ENCODE measurements at regions not wholly inside any gene's neighbourhood (a gene's known extent, or its start where the extent isn't known, plus 50 kb on each side); places are given as distances from the start of the nearest gene placed in this dataset.

DNA sequence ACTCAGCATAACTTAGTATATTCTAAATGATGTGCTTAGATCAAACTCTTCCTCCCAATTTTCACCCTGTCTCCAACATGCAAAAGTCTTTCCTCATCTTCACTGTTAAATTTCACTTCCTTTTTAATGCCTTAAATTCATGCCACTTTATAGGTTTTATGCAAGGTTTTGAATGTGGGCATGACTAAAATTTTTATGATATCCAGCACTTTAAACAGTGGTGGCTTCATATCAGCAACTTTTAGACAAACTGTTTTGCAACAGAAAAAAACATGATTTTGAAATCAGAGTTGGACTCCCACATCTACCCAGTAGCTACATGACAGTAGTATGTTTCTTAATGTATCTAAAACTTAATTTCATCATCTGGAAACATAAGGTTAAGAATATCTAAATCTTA, 84.7 kb upstream of the ZP4 start:
- no peak overlapping the region for H3K4me3 ChIP-seq
- no peaks in the 10 kb centered on the region for H3K36me3 ChIP-seq (replicated peaks in 1 of 2)
- TF ChIP-seq POLR2A (IDR thresholded peaks at IDR 0.05), result no peak
- TF ChIP-seq, protein P1, sequence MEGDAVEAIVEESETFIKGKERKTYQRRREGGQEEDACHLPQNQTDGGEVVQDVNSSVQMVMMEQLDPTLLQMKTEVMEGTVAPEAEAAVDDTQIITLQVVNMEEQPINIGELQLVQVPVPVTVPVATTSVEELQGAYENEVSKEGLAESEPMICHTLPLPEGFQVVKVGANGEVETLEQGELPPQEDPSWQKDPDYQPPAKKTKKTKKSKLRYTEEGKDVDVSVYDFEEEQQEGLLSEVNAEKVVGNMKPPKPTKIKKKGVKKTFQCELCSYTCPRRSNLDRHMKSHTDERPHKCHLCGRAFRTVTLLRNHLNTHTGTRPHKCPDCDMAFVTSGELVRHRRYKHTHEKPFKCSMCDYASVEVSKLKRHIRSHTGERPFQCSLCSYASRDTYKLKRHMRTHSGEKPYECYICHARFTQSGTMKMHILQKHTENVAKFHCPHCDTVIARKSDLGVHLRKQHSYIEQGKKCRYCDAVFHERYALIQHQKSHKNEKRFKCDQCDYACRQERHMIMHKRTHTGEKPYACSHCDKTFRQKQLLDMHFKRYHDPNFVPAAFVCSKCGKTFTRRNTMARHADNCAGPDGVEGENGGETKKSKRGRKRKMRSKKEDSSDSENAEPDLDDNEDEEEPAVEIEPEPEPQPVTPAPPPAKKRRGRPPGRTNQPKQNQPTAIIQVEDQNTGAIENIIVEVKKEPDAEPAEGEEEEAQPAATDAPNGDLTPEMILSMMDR (IDR thresholded peaks at IDR 0.05), result no peak
- no peaks in the 10 kb centered on the region for H3K27me3 ChIP-seq
- intact Hi-C loops (cut with DNase I), result no loop called here
- no peaks in the 10 kb centered on the region for H3K9me3 ChIP-seq (replicated peaks in 1 of 3)
- no peaks in the 10 kb centered on the region for H3K4me1 ChIP-seq (replicated peaks in 1 of 2)
- no peak for DNase-seq
- no peak overlapping the region for H3K27ac ChIP-seq

DNA sequence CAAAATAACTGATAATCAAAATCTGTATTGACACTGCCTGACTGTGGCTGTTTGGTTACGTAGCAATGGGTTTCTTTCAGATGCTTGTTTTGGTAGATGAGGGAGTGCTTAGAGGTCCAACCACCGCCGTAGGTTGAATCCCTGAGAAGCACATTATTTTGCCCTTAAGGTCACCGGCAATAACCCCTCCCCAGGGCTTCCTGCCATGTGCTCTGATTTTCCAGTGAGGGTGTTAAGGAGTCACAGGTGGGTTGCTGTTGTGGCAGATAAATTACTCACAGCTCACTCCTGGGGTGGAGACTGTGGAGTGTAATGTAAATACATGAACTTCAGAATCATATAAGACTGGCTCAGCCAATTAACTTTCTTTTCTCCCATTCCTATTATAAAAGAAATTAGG, 81.5 kb upstream of the ZP4 start:
- no peaks in the 10 kb centered on the region for H3K36me3 ChIP-seq (replicated peaks in 1 of 2)
- no peaks in the 10 kb centered on the region for H3K9me3 ChIP-seq (replicated peaks in 1 of 3)
- no peaks in the 10 kb centered on the region for H3K27me3 ChIP-seq
- TF ChIP-seq, protein P1 (IDR thresholded peaks at IDR 0.05), result no peak
- no peak for TF ChIP-seq POLR2A (IDR thresholded peaks at IDR 0.05)
- WGBS, 4 donors, result 71 to 87% (median 83%) methylated on average over 4 of the region's 4 CpGs
- intact Hi-C loops (cut with DNase I), result no loop called here
- no peaks in the 10 kb centered on the region for H3K4me1 ChIP-seq (replicated peaks in 1 of 2)
- no peak overlapping the region for H3K27ac ChIP-seq
- no peak for DNase-seq
- no peak overlapping the region for H3K4me3 ChIP-seq

DNA sequence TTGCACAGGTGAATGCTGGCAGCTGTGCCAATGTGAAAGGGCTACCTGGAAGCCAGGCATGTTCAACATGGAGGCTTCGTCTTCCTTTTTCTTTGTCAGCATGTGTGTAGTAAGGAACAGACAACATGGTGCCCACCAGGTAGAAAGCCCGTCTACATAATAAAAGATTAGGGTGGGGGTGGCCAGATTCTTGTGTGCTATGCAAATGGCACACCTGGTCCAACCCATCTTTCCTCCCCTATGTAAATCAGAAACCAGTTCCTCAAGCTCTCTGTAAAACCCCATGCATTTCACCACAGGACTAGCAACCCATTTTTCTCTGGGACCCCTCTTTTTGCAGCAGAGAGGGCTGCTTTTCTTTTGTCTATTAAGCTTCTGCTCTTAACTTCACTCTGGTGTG, 72.3 kb upstream of the ZP4 start:
- Histone ChIP-seq H3K27ac (no peak overlapping the region), H3K9me3 (replicated peaks in 1 of 3) (no peaks in the 10 kb centered on the region), H3K4me3 (no peak overlapping the region), H3K27me3 (no peaks in the 10 kb centered on the region), H3K4me1 (replicated peaks in 1 of 2) (no peaks in the 10 kb centered on the region), H3K36me3 (replicated peaks in 1 of 2) (no peaks in the 10 kb centered on the region)
- TF ChIP-seq, protein P1 (IDR thresholded peaks at IDR 0.05), result no peak
- TF ChIP-seq POLR2A (IDR thresholded peaks at IDR 0.05), result no peak
- 80 to 92% (median 84%) methylated on average over 2 of the region's 2 CpGs for WGBS, 4 donors
- intact Hi-C loops (cut with DNase I), result no loop called here
- no peak for DNase-seq

GRCh38 chr1:237961754-237962153, 71.0 kb upstream of the ZP4 start:
- Histone ChIP-seq H3K36me3 (replicated peaks in 1 of 2) (no peaks in the 10 kb centered on the region), H3K4me3 (no peak overlapping the region), H3K27me3 (no peaks in the 10 kb centered on the region), H3K4me1 (replicated peaks in 1 of 2) (no peaks in the 10 kb centered on the region), H3K27ac (no peak overlapping the region), H3K9me3 (replicated peaks in 1 of 3) (no peaks in the 10 kb centered on the region)
- TF ChIP-seq, protein P1 (IDR thresholded peaks at IDR 0.05), result no peak
- TF ChIP-seq POLR2A (IDR thresholded peaks at IDR 0.05), result no peak
- intact Hi-C loops (cut with DNase I), result no loop called here
- WGBS, 4 donors, result 58 to 61% (median 59%) methylated on average over 1 of the region's 1 CpG
- no peak for DNase-seq

Measured in adrenal gland (tissue), 9 donors.